DOHH2 (cell line): ENCODE measurements at regions not wholly inside any gene's neighbourhood (a gene's known extent, or its start where the extent isn't known, plus 50 kb on each side); places are given as distances from the start of the nearest gene placed in this dataset.

Source experiments
- EZH2phosphoT487 ChIP-seq: fragments of 200-600 bp; sonication (generic); IDR thresholded peaks from 2 replicates; pipeline ENCODE4 v1.6.1; 2017; ENCODE audit warnings: borderline replicate concordance, mild to moderate bottlenecking, antibody characterized with exemption, low read length, moderate library complexity, mixed read lengths
- TF ChIP-seq, protein P1 (sequence below): fragments of 200-600 bp; sonication (generic); IDR thresholded peaks from one replicate; pipeline ENCODE4 v1.5.1; 2014; ENCODE audit warnings: antibody characterized with exemption, mild to moderate bottlenecking, low read depth, low read length; ENCODE audit not compliant: poor library complexity, severe bottlenecking

DNA sequence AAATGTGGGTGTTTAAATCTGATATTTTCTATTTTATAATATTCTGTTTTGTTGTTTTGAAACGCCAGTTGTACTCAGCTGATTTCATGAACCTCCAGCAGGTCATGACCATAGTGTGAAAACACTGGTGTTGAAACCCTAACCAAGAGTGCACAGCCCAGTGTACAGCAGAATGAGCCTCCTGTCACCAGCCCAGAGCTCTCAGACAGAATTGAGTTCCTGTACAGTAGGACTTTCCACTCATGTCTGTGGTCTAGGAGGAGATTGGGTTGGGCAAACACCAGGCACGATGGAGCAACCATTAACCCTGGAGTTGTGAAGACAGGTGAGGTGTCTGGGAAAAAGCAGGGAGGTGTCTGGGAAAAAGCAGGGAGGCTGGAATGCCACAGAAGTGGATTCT is 908.8 kb downstream of the VRK1 start:
- TF ChIP-seq, protein P1, sequence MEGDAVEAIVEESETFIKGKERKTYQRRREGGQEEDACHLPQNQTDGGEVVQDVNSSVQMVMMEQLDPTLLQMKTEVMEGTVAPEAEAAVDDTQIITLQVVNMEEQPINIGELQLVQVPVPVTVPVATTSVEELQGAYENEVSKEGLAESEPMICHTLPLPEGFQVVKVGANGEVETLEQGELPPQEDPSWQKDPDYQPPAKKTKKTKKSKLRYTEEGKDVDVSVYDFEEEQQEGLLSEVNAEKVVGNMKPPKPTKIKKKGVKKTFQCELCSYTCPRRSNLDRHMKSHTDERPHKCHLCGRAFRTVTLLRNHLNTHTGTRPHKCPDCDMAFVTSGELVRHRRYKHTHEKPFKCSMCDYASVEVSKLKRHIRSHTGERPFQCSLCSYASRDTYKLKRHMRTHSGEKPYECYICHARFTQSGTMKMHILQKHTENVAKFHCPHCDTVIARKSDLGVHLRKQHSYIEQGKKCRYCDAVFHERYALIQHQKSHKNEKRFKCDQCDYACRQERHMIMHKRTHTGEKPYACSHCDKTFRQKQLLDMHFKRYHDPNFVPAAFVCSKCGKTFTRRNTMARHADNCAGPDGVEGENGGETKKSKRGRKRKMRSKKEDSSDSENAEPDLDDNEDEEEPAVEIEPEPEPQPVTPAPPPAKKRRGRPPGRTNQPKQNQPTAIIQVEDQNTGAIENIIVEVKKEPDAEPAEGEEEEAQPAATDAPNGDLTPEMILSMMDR = no peak
- no peak for TF ChIP-seq EZH2phosphoT487
